K562 (cell line): ENCODE measurements at regions not wholly inside any gene's neighbourhood (a gene's known extent, or its start where the extent isn't known, plus 50 kb on each side); places are given as distances from the start of the nearest gene placed in this dataset.
A peak's percentile ranks its signal among the peaks of the same experiment; 100 is the strongest.

Experiments used
- MGA ChIP-seq: fragments of 450-650 bp; IDR thresholded peaks from 2 replicates; pipeline ENCODE4 v1.6.1; 2016; ENCODE audit warnings: mild to moderate bottlenecking, moderate library complexity
- SP1 ChIP-seq: sonication (generic); formaldehyde crosslinking; IDR thresholded peaks from 2 replicates; pipeline ENCODE4 v1.8.1; 2022; ENCODE audit warnings: mild to moderate bottlenecking, missing genetic modification reagents

GRCh38 chr5:149439899-149440542 is 60.9 kb upstream of the IL17B start (continued):
- TF ChIP-seq MGA (no peak), SP1 (CRISPR knock-in tag) (peak; percentile 47)
